Inferior parietal cortex (tissue), 1 donor: ENCODE measurements at regions not wholly inside any gene's neighbourhood (a gene's known extent, or its start where the extent isn't known, plus 50 kb on each side); places are given as distances from the start of the nearest gene placed in this dataset.

Source experiments
- DNase-seq: peaks from one replicate; pipeline ENCODE4 v3.0.0-alpha.2; 2016; ENCODE audit errors: extremely low spot score

GRCh38 chr2:126543081-126543480 is 112.9 kb upstream of the GYPC start:
- no peak for DNase-seq

- no peak for DNase-seq
Observed at GRCh38 chr2:126558029-126558428, 97.9 kb upstream of the GYPC start.

GRCh38 chr2:126568734-126569133 is 87.2 kb upstream of the GYPC start:
- DNase-seq = no peak

- DNase-seq = no peak
Observed at GRCh38 chr2:126571403-126571802, 84.6 kb upstream of the GYPC start.

- no peak for DNase-seq
Observed at GRCh38 chr2:126575631-126576030, 80.3 kb upstream of the GYPC start.

GRCh38 chr2:126579868-126580267 is 76.1 kb upstream of the GYPC start:
- no peak for DNase-seq

- DNase-seq = no peak
Observed at GRCh38 chr2:126586317-126586716, 69.6 kb upstream of the GYPC start.

GRCh38 chr2:126599062-126599461 is 56.9 kb upstream of the GYPC start:
- no peak for DNase-seq

GRCh38 chr2:126600742-126601141 is 55.2 kb upstream of the GYPC start:
- DNase-seq = no peak

- DNase-seq = no peak
Observed at GRCh38 chr2:126602334-126602733, 53.6 kb upstream of the GYPC start.
